ENCODE measurements at regions not wholly inside any gene's neighbourhood (a gene's known extent, or its start where the extent isn't known, plus 50 kb on each side); places are given as distances from the start of the nearest gene placed in this dataset.

DNA sequence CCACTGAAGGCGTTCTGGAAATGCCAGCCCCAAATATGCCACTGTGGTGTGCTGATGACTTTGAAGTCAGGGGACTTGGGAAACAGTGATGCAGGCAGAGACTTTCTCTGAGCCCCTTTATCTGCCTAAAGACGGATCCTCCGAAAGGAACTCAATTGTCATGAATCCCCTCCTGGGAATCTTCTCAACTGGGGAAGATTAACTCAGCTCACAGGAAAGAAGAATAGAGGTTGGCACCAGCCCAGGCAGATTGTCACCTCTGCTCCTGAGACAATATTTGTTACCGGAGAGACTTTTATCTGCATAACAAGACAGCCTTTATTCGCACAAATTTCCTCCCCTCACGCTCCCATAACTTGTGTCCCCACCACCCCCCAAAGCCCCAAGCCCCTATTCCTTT, 414.4 kb downstream of the FUT8 start:
- no peak overlapping the region for H3K4me3 ChIP-seq
- no peaks in the 10 kb centered on the region for H3K36me3 ChIP-seq (ENCODE audit: insufficient read depth)
- Mint-ChIP-seq H3K27me3 (ENCODE audit: insufficient read depth, low read depth, poor library complexity) (peaks cover 2% of the 10 kb centered on the region), H3K36me3 (ENCODE audit: low read depth) (no peaks in the 10 kb centered on the region), H3K4me3 (no peak overlapping the region), H3K27ac (no peak overlapping the region), H3K9me3 (0 out of 3 replicates have a peak, but pooled peaks cover 2% of the 10 kb centered on the region), H3K4me1 (peaks cover 23% of the 10 kb centered on the region)
- H3K4me2 ChIP-seq, result no peak overlapping the region
- ATAC-seq (no peak), DNase-seq (ENCODE audit: low spot score) (no peak)
- no peaks in the 10 kb centered on the region for H4K20me1 ChIP-seq (replicated peaks; ENCODE audit: insufficient read depth)
- no peaks in the 10 kb centered on the region for H3K79me2 ChIP-seq (replicated peaks; ENCODE audit: insufficient read depth)
- no peaks in the 10 kb centered on the region for H3K27me3 ChIP-seq (ENCODE audit: insufficient read depth)
- H3K27ac ChIP-seq (ENCODE audit: low read depth), result no peak overlapping the region
- no peaks in the 10 kb centered on the region for H3K9me2 ChIP-seq (ENCODE audit: insufficient read depth)
- peaks cover 7% of the 10 kb centered on the region; the same call in 1 of the 2 replicates for H3K4me1 ChIP-seq (ENCODE audit: insufficient read depth)
- H3F3A ChIP-seq (replicated peaks; ENCODE audit: low read depth), result no peaks in the 10 kb centered on the region
- H2AFZ ChIP-seq, result no peak overlapping the region
- TF ChIP-seq JUNB (IDR thresholded peaks at IDR 0.05; ENCODE audit: unreplicated experiment) (no peak), EZH2 (IDR thresholded peaks at IDR 0.05; ENCODE audit: low read depth, unreplicated experiment) (no peak), CREB1 (CRISPR knock-in tag; IDR thresholded peaks at IDR 0.05; ENCODE audit: low read depth) (no peak), EZH2phosphoT487 (IDR thresholded peaks at IDR 0.05; ENCODE audit: unreplicated experiment) (no peak), STAT1 (IDR thresholded peaks at IDR 0.05; ENCODE audit: unreplicated experiment) (no peak), ZNF331 (CRISPR knock-in tag; IDR thresholded peaks at IDR 0.05; ENCODE audit: low read depth) (no peak), POLR2AphosphoS5 (IDR thresholded peaks at IDR 0.05; ENCODE audit: low read depth) (no peak), ZNF114 (CRISPR knock-in tag; IDR thresholded peaks at IDR 0.05) (no peak), NANOG (IDR thresholded peaks at IDR 0.05; ENCODE audit: borderline replicate concordance) (no peak)
- TF ChIP-seq, protein P1, sequence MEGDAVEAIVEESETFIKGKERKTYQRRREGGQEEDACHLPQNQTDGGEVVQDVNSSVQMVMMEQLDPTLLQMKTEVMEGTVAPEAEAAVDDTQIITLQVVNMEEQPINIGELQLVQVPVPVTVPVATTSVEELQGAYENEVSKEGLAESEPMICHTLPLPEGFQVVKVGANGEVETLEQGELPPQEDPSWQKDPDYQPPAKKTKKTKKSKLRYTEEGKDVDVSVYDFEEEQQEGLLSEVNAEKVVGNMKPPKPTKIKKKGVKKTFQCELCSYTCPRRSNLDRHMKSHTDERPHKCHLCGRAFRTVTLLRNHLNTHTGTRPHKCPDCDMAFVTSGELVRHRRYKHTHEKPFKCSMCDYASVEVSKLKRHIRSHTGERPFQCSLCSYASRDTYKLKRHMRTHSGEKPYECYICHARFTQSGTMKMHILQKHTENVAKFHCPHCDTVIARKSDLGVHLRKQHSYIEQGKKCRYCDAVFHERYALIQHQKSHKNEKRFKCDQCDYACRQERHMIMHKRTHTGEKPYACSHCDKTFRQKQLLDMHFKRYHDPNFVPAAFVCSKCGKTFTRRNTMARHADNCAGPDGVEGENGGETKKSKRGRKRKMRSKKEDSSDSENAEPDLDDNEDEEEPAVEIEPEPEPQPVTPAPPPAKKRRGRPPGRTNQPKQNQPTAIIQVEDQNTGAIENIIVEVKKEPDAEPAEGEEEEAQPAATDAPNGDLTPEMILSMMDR (conservative IDR thresholded peaks at IDR 0.05; ENCODE audit: low read depth in 2 of 2), result no peak
- TF ChIP-seq, protein P2, sequence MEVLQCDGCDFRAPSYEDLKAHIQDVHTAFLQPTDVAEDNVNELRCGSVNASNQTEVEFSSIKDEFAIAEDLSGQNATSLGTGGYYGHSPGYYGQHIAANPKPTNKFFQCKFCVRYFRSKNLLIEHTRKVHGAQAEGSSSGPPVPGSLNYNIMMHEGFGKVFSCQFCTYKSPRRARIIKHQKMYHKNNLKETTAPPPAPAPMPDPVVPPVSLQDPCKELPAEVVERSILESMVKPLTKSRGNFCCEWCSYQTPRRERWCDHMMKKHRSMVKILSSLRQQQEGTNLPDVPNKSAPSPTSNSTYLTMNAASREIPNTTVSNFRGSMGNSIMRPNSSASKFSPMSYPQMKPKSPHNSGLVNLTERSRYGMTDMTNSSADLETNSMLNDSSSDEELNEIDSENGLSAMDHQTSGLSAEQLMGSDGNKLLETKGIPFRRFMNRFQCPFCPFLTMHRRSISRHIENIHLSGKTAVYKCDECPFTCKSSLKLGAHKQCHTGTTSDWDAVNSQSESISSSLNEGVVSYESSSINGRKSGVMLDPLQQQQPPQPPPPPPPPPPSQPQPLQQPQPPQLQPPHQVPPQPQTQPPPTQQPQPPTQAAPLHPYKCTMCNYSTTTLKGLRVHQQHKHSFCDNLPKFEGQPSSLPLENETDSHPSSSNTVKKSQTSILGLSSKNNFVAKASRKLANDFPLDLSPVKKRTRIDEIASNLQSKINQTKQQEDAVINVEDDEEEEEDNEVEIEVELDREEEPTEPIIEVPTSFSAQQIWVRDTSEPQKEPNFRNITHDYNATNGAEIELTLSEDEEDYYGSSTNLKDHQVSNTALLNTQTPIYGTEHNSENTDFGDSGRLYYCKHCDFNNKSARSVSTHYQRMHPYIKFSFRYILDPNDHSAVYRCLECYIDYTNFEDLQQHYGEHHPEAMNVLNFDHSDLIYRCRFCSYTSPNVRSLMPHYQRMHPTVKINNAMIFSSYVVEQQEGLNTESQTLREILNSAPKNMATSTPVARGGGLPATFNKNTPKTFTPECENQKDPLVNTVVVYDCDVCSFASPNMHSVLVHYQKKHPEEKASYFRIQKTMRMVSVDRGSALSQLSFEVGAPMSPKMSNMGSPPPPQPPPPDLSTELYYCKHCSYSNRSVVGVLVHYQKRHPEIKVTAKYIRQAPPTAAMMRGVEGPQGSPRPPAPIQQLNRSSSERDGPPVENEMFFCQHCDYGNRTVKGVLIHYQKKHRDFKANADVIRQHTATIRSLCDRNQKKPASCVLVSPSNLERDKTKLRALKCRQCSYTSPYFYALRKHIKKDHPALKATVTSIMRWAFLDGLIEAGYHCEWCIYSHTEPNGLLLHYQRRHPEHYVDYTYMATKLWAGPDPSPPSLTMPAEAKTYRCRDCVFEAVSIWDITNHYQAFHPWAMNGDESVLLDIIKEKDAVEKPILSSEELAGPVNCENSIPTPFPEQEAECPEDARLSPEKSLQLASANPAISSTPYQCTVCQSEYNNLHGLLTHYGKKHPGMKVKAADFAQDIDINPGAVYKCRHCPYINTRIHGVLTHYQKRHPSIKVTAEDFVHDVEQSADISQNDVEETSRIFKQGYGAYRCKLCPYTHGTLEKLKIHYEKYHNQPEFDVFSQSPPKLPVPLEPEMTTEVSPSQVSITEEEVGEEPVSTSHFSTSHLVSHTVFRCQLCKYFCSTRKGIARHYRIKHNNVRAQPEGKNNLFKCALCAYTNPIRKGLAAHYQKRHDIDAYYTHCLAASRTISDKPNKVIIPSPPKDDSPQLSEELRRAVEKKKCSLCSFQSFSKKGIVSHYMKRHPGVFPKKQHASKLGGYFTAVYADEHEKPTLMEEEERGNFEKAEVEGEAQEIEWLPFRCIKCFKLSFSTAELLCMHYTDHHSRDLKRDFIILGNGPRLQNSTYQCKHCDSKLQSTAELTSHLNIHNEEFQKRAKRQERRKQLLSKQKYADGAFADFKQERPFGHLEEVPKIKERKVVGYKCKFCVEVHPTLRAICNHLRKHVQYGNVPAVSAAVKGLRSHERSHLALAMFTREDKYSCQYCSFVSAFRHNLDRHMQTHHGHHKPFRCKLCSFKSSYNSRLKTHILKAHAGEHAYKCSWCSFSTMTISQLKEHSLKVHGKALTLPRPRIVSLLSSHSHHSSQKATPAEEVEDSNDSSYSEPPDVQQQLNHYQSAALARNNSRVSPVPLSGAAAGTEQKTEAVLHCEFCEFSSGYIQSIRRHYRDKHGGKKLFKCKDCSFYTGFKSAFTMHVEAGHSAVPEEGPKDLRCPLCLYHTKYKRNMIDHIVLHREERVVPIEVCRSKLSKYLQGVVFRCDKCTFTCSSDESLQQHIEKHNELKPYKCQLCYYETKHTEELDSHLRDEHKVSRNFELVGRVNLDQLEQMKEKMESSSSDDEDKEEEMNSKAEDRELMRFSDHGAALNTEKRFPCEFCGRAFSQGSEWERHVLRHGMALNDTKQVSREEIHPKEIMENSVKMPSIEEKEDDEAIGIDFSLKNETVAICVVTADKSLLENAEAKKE (CRISPR knock-in tag; IDR thresholded peaks at IDR 0.05), result no peak
- TF ChIP-seq, protein P3, sequence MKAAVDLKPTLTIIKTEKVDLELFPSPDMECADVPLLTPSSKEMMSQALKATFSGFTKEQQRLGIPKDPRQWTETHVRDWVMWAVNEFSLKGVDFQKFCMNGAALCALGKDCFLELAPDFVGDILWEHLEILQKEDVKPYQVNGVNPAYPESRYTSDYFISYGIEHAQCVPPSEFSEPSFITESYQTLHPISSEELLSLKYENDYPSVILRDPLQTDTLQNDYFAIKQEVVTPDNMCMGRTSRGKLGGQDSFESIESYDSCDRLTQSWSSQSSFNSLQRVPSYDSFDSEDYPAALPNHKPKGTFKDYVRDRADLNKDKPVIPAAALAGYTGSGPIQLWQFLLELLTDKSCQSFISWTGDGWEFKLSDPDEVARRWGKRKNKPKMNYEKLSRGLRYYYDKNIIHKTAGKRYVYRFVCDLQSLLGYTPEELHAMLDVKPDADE (IDR thresholded peaks at IDR 0.05), result no peak
- TF ChIP-seq, protein P4, sequence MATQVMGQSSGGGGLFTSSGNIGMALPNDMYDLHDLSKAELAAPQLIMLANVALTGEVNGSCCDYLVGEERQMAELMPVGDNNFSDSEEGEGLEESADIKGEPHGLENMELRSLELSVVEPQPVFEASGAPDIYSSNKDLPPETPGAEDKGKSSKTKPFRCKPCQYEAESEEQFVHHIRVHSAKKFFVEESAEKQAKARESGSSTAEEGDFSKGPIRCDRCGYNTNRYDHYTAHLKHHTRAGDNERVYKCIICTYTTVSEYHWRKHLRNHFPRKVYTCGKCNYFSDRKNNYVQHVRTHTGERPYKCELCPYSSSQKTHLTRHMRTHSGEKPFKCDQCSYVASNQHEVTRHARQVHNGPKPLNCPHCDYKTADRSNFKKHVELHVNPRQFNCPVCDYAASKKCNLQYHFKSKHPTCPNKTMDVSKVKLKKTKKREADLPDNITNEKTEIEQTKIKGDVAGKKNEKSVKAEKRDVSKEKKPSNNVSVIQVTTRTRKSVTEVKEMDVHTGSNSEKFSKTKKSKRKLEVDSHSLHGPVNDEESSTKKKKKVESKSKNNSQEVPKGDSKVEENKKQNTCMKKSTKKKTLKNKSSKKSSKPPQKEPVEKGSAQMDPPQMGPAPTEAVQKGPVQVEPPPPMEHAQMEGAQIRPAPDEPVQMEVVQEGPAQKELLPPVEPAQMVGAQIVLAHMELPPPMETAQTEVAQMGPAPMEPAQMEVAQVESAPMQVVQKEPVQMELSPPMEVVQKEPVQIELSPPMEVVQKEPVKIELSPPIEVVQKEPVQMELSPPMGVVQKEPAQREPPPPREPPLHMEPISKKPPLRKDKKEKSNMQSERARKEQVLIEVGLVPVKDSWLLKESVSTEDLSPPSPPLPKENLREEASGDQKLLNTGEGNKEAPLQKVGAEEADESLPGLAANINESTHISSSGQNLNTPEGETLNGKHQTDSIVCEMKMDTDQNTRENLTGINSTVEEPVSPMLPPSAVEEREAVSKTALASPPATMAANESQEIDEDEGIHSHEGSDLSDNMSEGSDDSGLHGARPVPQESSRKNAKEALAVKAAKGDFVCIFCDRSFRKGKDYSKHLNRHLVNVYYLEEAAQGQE (IDR thresholded peaks at IDR 0.05; ENCODE audit: unreplicated experiment), result no peak
